Left hindlimb (tissue), 1 donor: ENCODE measurements at regions not wholly inside any gene's neighbourhood (a gene's known extent, or its start where the extent isn't known, plus 50 kb on each side); places are given as distances from the start of the nearest gene placed in this dataset.
A peak's percentile ranks its signal among the peaks of the same experiment; 100 is the strongest.
"Not testable (repeated sequence)": the region's sequence is repeated elsewhere in the genome, so short reads cannot be mapped to it uniquely, and the experiment has no call there.

Experiments used
- DNase-seq: peaks from one replicate; pipeline ENCODE4 v3.0.0-alpha.2; 2018

GRCh38 chr14:76701981-76702380 is 59.3 kb upstream of the VASH1 start:
- DNase-seq, result peak; percentile 57

DNA sequence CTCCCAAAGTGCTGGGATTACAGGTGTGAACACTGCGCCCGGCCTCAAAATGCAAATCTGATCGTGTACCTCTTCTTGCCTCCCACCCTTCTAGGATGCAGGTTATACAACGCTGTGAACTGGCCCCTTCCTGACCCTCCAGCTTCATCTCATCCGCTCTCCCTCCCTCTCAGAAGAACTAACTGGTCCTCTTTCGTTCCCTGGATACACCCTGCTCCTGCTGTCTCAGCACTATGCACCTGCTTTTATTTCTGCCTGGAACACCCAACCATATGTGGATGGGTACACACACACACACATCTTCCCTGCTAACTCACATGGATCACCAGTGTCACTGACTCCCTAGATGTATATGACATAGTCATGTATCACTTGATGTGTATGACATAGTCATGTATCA is 56.1 kb upstream of the VASH1 start:
- DNase-seq, result no peak

DNA sequence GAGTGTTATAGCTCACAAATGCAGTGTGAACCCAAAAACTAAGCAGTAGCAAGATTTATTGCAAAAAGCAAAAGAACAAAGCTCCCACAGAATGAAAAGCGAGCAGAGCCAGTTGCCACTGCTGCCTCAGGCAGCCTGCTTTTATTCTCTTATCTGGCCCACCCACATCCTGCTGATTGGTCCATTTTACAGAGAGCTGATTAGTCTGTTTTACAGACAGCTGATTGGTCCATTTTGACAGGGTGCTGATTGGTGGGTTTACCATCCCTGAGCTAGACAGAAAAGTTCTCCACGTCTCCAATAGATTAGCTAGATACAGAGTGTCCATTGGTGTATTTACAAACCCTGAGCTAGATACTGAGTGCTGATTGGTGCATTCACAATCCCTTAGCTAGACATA is 55.1 kb upstream of the VASH1 start:
- not testable (repeated sequence) for DNase-seq

GRCh38 chr14:76706811-76707210 is 54.5 kb upstream of the VASH1 start:
- no peak for DNase-seq

DNA sequence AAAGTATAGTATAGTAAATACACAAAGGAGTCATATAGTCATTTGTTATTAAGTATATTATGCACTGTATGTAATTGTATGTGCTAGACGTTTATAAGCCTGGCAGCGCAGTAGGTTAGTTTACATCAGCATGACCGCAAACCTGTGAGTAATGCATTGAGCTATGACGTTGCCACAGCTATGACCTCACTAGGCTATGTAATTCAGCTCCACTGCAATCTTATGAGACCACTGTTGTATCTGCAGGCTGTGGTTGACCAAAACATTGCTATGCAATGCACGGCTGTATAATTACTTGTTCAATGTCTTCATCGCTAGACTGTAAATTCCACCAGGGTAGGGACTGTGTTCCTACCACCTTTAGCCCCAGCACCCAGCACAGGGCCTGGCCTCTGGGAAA is 53.2 kb upstream of the VASH1 start:
- no peak for DNase-seq

GRCh38 chr14:76708771-76709170 is 52.5 kb upstream of the VASH1 start:
- no peak for DNase-seq

GRCh38 chr14:76710056-76711010 is 50.9 kb upstream of the VASH1 start:
- DNase-seq, result no peak
